ENCODE measurements at regions not wholly inside any gene's neighbourhood (a gene's known extent, or its start where the extent isn't known, plus 50 kb on each side); places are given as distances from the start of the nearest gene placed in this dataset.

DNA sequence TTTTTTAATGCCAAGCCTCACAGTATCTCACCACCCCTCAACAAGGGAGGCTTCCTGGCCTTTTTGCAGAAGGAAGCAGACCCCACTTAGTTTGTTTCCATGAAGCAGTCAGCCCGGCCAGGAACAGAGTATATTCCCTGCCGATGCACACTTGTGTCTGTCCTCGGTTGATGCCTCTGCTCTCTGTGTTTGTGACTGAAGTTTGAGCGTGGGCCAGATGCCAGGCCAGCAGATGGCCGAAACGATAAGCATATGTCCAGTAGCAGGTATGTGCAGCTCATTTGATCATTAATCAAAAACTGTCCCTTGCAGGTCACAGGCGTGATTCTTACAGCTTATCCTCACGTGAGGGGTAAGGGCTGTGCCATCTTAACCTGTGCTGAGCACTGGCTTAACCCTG, 144.0 kb downstream of the IRS2 start:
- DNase-seq: no peak

DNA sequence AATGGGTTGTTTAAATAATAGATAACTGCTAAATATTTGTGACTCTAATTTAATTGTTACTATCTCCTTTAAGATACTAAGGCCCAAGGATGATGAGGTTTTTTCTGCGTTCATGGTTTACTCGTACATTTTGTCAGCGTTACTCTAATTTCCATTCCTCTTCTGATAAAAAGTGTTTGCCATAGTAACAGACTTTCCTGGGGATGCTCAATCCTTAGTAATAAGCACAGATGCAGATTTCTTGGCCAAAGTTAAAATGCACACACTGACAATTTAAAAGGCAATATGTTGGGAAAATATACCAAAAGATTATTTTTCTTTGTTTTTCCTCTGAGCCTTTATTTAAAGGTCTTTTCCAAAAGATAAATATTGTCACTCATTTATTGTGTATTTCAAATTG, 149.6 kb downstream of the IRS2 start:
- no peak for DNase-seq

GRCh38 chr13:109631069-109631468, 155.3 kb downstream of the IRS2 start:
- DNase-seq: no peak

GRCh38 chr13:109630271-109630670, 156.1 kb downstream of the IRS2 start:
- DNase-seq: no peak

DNA sequence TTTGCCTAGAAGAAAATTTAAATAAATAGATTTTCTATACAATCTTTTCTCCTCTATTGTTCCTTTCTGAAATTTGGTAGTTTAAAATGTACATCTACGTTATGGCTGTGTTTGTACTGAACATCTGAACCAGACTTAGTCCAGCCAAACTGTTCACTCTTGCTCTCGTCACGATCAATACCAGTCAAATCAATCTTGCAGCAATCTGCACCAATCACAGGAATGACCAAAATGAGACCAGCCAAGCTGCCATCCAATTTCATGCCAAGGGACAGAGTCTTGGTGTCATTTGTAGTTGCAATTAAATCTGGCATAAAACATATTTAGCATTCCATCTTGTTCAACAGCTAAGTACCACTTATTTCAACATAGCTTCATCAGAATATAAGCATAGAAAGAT, 156.6 kb downstream of the IRS2 start:
- DNase-seq: no peak

GRCh38 chr13:109628251-109628699, 158.1 kb downstream of the IRS2 start:
- no peak for DNase-seq

DNA sequence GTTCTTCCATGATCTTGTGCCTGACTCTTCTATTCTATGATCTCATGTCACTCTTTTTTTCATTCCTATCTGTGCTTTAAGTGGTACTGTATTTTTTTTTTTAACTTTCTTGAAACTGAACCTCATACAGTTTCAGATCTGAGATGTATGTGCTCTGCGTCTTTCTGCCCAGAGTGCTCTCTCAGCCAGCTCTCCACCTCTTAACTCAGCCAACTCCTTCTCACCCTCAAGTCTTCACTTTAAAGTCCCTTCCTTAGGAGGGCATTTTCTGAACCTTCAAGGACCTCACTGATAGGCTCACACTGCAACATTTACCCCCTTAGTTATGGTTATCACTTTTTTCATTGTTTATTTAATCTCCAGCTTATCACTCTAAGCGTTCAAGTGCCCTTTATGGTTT, 158.7 kb downstream of the IRS2 start:
- DNase-seq: no peak

DNA sequence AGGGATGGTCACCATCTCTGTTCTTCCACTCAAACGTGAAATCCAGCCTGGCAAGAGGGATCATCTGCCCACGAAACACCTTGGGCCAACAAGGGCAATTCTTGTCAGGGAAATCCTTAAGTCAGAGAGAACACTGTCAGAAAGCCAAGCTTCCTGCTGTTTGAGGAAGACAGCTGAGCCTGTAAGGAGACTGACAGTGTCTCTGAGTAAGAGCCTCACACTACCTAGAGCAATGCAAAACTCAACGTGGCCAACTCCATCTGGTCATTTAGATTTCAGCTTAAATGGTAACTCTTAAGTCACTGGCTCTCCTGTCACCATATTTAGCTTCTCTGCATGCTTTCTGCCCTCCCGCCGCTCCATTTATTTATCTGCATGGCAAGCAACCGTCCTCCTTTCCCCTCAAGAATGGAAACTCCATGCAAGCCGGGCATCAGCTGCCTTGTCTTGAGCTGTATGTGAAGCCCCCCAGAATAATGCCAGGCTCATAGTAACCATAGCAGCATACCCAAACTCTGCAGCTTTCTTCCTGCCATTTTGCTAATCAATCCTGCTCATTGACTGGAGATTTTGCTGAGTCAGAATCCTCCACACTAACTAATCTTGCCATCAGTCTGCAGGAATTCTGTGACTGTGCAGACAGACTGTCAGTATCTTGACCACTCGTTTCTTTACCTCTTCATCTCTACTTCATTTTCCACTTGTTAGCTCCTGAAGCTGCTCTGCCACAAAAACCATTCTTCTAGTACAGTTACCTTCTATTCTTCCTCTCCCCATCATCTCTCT, 159.8 kb downstream of the IRS2 start:
- DNase-seq: no peak

DNA sequence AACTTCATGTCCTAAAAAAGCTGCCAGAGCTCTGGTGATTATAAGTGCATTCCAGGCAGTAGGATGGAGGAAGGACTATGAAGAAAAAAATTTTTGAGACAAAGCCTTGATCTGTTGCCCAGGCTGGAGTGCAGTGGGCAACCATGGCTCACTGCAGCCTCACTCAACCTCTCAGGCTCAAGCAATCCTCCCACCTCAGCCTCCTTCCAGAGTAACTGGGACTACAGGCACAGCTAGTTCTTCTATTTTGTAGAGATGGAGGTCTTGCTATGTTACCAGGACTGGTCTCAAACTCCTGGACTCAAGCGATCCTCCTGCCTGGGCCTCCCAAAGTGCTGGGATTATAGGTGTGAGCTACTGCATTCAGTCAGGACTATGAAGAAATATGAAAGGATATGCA, 161.2 kb downstream of the IRS2 start:
- no peak for DNase-seq

DNA sequence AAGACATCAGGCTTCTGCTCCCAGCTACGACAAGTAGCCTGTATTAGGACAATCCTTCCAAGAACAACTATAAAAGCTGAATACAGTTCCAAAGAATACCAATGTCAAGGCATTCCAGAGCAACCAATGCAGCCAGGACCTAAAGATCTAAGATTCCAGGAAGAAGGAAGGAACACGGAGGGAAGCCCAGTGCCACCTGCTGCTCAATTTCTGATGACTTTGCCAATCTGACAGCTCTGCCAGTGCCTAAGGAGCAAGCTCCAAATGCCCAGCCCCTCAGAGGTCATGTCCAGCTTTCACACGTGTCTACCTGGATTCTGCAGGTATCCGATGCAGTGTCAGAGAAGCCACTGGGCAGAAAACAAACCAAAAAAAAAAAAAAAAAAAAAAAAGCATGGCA, 164.4 kb downstream of the IRS2 start:
- DNase-seq: no peak

- DNase-seq: no peak
Measured at GRCh38 chr13:109615721-109616420, 170.5 kb downstream of the IRS2 start.

GRCh38 chr13:109611912-109612691, 174.3 kb downstream of the IRS2 start:
- no peak for DNase-seq

- DNase-seq: peak; percentile 24
Measured at GRCh38 chr13:109610517-109610916, 175.9 kb downstream of the IRS2 start.

GRCh38 chr13:109608503-109608902, 177.9 kb downstream of the IRS2 start:
- no peak for DNase-seq

DNA sequence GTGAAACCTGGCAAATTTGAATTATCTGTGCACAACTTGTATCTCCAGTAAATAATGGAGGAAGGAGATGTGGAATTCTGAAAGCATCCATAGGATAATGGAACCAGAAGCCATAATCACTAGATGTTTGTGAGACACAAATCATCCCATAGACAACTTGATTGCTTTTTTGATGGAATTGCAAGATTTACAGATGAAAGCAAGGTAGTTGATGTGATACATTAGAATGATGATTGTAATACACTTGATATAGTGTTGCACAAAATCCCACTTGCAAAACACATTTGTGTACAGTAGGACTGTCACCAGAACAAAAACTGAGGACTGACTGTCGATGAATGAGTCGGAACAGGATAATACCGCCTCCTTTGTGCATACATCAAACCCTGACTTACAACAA, 178.3 kb downstream of the IRS2 start:
- DNase-seq: no peak

- no peak for DNase-seq
Measured at GRCh38 chr13:109606520-109606919, 179.9 kb downstream of the IRS2 start.

GRCh38 chr13:109605846-109606245, 180.5 kb downstream of the IRS2 start:
- no peak for DNase-seq

GRCh38 chr13:109604894-109605293, 181.5 kb downstream of the IRS2 start:
- DNase-seq: no peak

- no peak for DNase-seq
Measured at GRCh38 chr13:109602356-109602755, 184.0 kb downstream of the IRS2 start.

GRCh38 chr13:109599901-109600657, 186.3 kb downstream of the IRS2 start:
- no peak for DNase-seq

GRCh38 chr13:109595471-109595870, 190.9 kb downstream of the IRS2 start:
- no peak for DNase-seq

DNA sequence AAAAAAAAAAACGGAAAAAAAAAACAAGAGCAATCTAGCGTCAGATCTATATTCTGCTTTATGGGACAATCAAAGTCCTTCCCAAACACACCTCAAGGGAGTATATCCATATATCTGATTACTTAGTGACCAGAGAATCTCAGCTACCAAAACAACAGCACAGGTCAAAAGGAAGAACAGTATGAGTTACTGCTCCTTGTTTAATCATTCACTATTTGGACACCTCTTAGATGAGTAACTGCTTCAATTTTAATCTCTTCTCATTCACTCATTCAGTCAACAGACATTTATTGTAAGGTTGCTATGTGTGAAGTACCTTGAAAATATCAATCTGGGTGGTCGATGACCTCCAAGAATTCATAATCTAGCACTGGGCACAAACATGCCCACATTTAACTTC, 193.2 kb downstream of the IRS2 start:
- DNase-seq: no peak

DNA sequence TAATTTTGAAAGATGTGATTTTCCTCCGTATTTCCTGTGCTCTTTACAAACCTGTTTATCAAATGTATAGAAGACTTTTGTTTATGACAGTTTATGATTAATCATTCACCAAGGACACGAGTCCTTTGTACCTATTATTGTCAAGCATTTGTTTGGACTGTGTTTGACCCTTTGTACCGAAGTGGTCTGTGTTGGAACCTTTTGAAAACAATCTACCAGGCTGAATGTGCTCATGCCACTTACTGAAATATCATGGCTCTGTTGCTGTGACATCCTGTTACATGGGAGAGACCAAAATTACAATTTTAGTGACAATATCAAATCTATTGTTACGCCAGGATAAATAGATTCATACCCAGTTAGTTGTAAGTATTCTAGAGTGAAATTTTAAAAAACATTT, 193.6 kb downstream of the IRS2 start:
- no peak for DNase-seq
